ENCODE measurements at regions not wholly inside any gene's neighbourhood (a gene's known extent, or its start where the extent isn't known, plus 50 kb on each side); places are given as distances from the start of the nearest gene placed in this dataset.
A peak's percentile ranks its signal among the peaks of the same experiment; 100 is the strongest.

- TF ChIP-seq CTCF (IDR thresholded peaks at IDR 0.05; ENCODE audit: insufficient read depth, low read depth, low read length), result no peak
- no peak for TF ChIP-seq EZH2 (IDR thresholded peaks at IDR 0.05; ENCODE audit: insufficient read depth, low read length)
- H3K4me2 ChIP-seq (ENCODE audit: low read length), result no peak overlapping the region
- no peaks in the 10 kb centered on the region for H3K79me2 ChIP-seq (ENCODE audit: insufficient read depth, low read length)
- H3K27ac ChIP-seq (ENCODE audit: low read depth, low read length), result no peak overlapping the region
- no peak overlapping the region for H3K9ac ChIP-seq (ENCODE audit: low read length)
- Mint-ChIP-seq H3K4me3 (ENCODE audit: unreplicated experiment) (no peak overlapping the region), H3K9me3 (ENCODE audit: unreplicated experiment) (no peaks in the 10 kb centered on the region), H3K4me1 (ENCODE audit: low read depth, unreplicated experiment) (no peaks in the 10 kb centered on the region), H3K27me3 (ENCODE audit: low read depth, unreplicated experiment) (no peaks in the 10 kb centered on the region), H3K36me3 (ENCODE audit: low read depth, unreplicated experiment) (no peaks in the 10 kb centered on the region), H3K27ac (ENCODE audit: unreplicated experiment) (no peak overlapping the region)
- H3K4me1 ChIP-seq (ENCODE audit: insufficient read depth, low read length), result no peaks in the 10 kb centered on the region
- H3K27me3 ChIP-seq (ENCODE audit: insufficient read depth, low read length), result no peaks in the 10 kb centered on the region
- DNase-seq (ENCODE audit: low read depth) (no peak), FAIRE-seq (no peak)
- no peaks in the 10 kb centered on the region for H3K9me3 ChIP-seq (ENCODE audit: insufficient read depth, low read depth, low read length)
- H3K36me3 ChIP-seq (ENCODE audit: insufficient read depth, low read length), result no peaks in the 10 kb centered on the region
- no peak overlapping the region for H3K4me3 ChIP-seq (ENCODE audit: insufficient read depth, low read depth, low read length)
- no peaks in the 10 kb centered on the region for H4K20me1 ChIP-seq (ENCODE audit: insufficient read depth, low read length)
- H2AFZ ChIP-seq (ENCODE audit: low read depth, low read length), result no peak overlapping the region
Observed at GRCh38 chrX:67426946-67427345, 116.9 kb upstream of the AR start.

- no peak overlapping the region for H3K4me2 ChIP-seq (ENCODE audit: low read length)
- no peak overlapping the region for H3K27ac ChIP-seq (ENCODE audit: low read depth, low read length)
- no peak for DNase-seq (ENCODE audit: low read depth)
- no peaks in the 10 kb centered on the region for H3K36me3 ChIP-seq (ENCODE audit: insufficient read depth, low read length)
- H3K36me3 Mint-ChIP-seq (ENCODE audit: low read depth, unreplicated experiment), result no peaks in the 10 kb centered on the region
- H3K4me1 Mint-ChIP-seq (ENCODE audit: low read depth, unreplicated experiment), result no peaks in the 10 kb centered on the region
- TF ChIP-seq EZH2 (IDR thresholded peaks at IDR 0.05; ENCODE audit: insufficient read depth, low read length), result no peak
- TF ChIP-seq CTCF (IDR thresholded peaks at IDR 0.05; ENCODE audit: insufficient read depth, low read depth, low read length), result no peak
- no peaks in the 10 kb centered on the region for H3K79me2 ChIP-seq (ENCODE audit: insufficient read depth, low read length)
- H3K4me3 ChIP-seq (ENCODE audit: insufficient read depth, low read depth, low read length), result no peak overlapping the region
- FAIRE-seq, result peak; percentile 88
- no peaks in the 10 kb centered on the region for H3K27me3 ChIP-seq (ENCODE audit: insufficient read depth, low read length)
- H3K9me3 ChIP-seq (ENCODE audit: insufficient read depth, low read depth, low read length), result no peaks in the 10 kb centered on the region
- H3K9ac ChIP-seq (ENCODE audit: low read length), result no peak overlapping the region
- H3K4me1 ChIP-seq (ENCODE audit: insufficient read depth, low read length), result no peaks in the 10 kb centered on the region
- no peaks in the 10 kb centered on the region for H3K9me3 Mint-ChIP-seq (ENCODE audit: unreplicated experiment)
- peaks cover 4% of the 10 kb centered on the region for H3K27me3 Mint-ChIP-seq (ENCODE audit: low read depth, unreplicated experiment)
- no peak overlapping the region for H3K4me3 Mint-ChIP-seq (ENCODE audit: unreplicated experiment)
- no peaks in the 10 kb centered on the region for H4K20me1 ChIP-seq (ENCODE audit: insufficient read depth, low read length)
- no peak overlapping the region for H2AFZ ChIP-seq (ENCODE audit: low read depth, low read length)
- no peak overlapping the region for H3K27ac Mint-ChIP-seq (ENCODE audit: unreplicated experiment)
Observed at GRCh38 chrX:67435536-67435935, 108.3 kb upstream of the AR start.

GRCh38 chrX:67436867-67437266, 107.0 kb upstream of the AR start:
- no peaks in the 10 kb centered on the region for H3K36me3 Mint-ChIP-seq (ENCODE audit: low read depth, unreplicated experiment)
- Histone ChIP-seq H3K4me3 (ENCODE audit: insufficient read depth, low read depth, low read length) (no peak overlapping the region), H3K4me1 (ENCODE audit: insufficient read depth, low read length) (no peaks in the 10 kb centered on the region), H2AFZ (ENCODE audit: low read depth, low read length) (no peak overlapping the region), H3K27me3 (ENCODE audit: insufficient read depth, low read length) (no peaks in the 10 kb centered on the region), H3K27ac (ENCODE audit: low read depth, low read length) (no peak overlapping the region), H3K9ac (ENCODE audit: low read length) (no peak overlapping the region), H3K36me3 (ENCODE audit: insufficient read depth, low read length) (no peaks in the 10 kb centered on the region), H3K4me2 (ENCODE audit: low read length) (no peak overlapping the region), H3K79me2 (ENCODE audit: insufficient read depth, low read length) (no peaks in the 10 kb centered on the region), H4K20me1 (ENCODE audit: insufficient read depth, low read length) (no peaks in the 10 kb centered on the region), H3K9me3 (ENCODE audit: insufficient read depth, low read depth, low read length) (no peaks in the 10 kb centered on the region)
- H3K4me1 Mint-ChIP-seq (ENCODE audit: low read depth, unreplicated experiment), result peaks cover 2% of the 10 kb centered on the region
- H3K27me3 Mint-ChIP-seq (ENCODE audit: low read depth, unreplicated experiment), result peaks cover 4% of the 10 kb centered on the region
- H3K9me3 Mint-ChIP-seq (ENCODE audit: unreplicated experiment), result no peaks in the 10 kb centered on the region
- DNase-seq (ENCODE audit: low read depth) (no peak), FAIRE-seq (peak; percentile 65)
- no peak overlapping the region for H3K4me3 Mint-ChIP-seq (ENCODE audit: unreplicated experiment)
- TF ChIP-seq EZH2 (IDR thresholded peaks at IDR 0.05; ENCODE audit: insufficient read depth, low read length) (no peak), CTCF (IDR thresholded peaks at IDR 0.05; ENCODE audit: insufficient read depth, low read depth, low read length) (no peak)
- no peak overlapping the region for H3K27ac Mint-ChIP-seq (ENCODE audit: unreplicated experiment)

Measured in astrocyte (in vitro differentiated cells and primary cell).